ENCODE measurements at regions not wholly inside any gene's neighbourhood (a gene's known extent, or its start where the extent isn't known, plus 50 kb on each side); places are given as distances from the start of the nearest gene placed in this dataset.

GRCh38 chr3:118792191-118792590 is 242.5 kb downstream of the IGSF11 start:
- TF ChIP-seq CTCF (IDR thresholded peaks at IDR 0.05): no peak
- no peak for TF ChIP-seq POLR2AphosphoS5 (IDR thresholded peaks at IDR 0.05)
- TF ChIP-seq EP300 (IDR thresholded peaks at IDR 0.05): no peak
- no peak for TF ChIP-seq POLR2A (IDR thresholded peaks at IDR 0.05)
- no peak overlapping the region for H3K27ac ChIP-seq
- no peaks in the 10 kb centered on the region for H3K4me1 ChIP-seq
- H3K27me3 ChIP-seq: no peaks in the 10 kb centered on the region
- 69 to 90% (median 83%) methylated on average over 4 of the region's 4 CpGs for WGBS, 5 donors
- no peaks in the 10 kb centered on the region for H3K9me3 ChIP-seq
- no peaks in the 10 kb centered on the region for H3K36me3 ChIP-seq
- intact Hi-C loops (cut with DNase I; ENCODE audit: low total_unique reads): no loop called here
- no peak overlapping the region for H3K4me3 ChIP-seq
- DNase-seq: no peak

GRCh38 chr3:118793176-118793575 is 241.5 kb downstream of the IGSF11 start:
- no peaks in the 10 kb centered on the region for H3K4me1 ChIP-seq
- no peak for TF ChIP-seq CTCF (IDR thresholded peaks at IDR 0.05)
- TF ChIP-seq POLR2AphosphoS5 (IDR thresholded peaks at IDR 0.05): no peak
- no peak for TF ChIP-seq EP300 (IDR thresholded peaks at IDR 0.05)
- TF ChIP-seq POLR2A (IDR thresholded peaks at IDR 0.05): no peak
- H3K36me3 ChIP-seq: no peaks in the 10 kb centered on the region
- no peak overlapping the region for H3K27ac ChIP-seq
- H3K9me3 ChIP-seq: no peaks in the 10 kb centered on the region
- no peaks in the 10 kb centered on the region for H3K27me3 ChIP-seq
- intact Hi-C loops (cut with DNase I; ENCODE audit: low total_unique reads): no loop called here
- DNase-seq: no peak
- no peak overlapping the region for H3K4me3 ChIP-seq

- 69 to 88% (median 82%) methylated on average over 3 of the region's 3 CpGs for WGBS, 5 donors
- H3K9me3 ChIP-seq: no peaks in the 10 kb centered on the region
These were observed 235.3 kb downstream of the IGSF11 start for GRCh38 chr3:118799303-118799702.

GRCh38 chr3:118801899-118802298 is 232.7 kb downstream of the IGSF11 start:
- peak in 1 of 2 donors; percentile 88 for DNase-seq
- H3K9me3 ChIP-seq: no peaks in the 10 kb centered on the region
- H3K27me3 ChIP-seq: no peaks in the 10 kb centered on the region
- H3K4me3 ChIP-seq: no peak overlapping the region
- no peak for TF ChIP-seq POLR2A (IDR thresholded peaks at IDR 0.05)
- no peak for TF ChIP-seq EP300 (IDR thresholded peaks at IDR 0.05)
- no peak for TF ChIP-seq POLR2AphosphoS5 (IDR thresholded peaks at IDR 0.05)
- no peak for TF ChIP-seq CTCF (IDR thresholded peaks at IDR 0.05)
- no peak overlapping the region for H3K27ac ChIP-seq
- 35 to 61% (median 42%) methylated on average over 8 of the region's 8 CpGs for WGBS, 5 donors
- intact Hi-C loops (cut with DNase I; ENCODE audit: low total_unique reads): no loop called here
- H3K36me3 ChIP-seq: no peaks in the 10 kb centered on the region
- no peaks in the 10 kb centered on the region for H3K4me1 ChIP-seq

More at GRCh38 chr3:118799303-118799702, 235.3 kb downstream of the IGSF11 start:
- H3K4me3 ChIP-seq: no peak overlapping the region
- H3K4me1 ChIP-seq: no peaks in the 10 kb centered on the region
- H3K27ac ChIP-seq: no peak overlapping the region
- TF ChIP-seq POLR2AphosphoS5 (IDR thresholded peaks at IDR 0.05): no peak
- no peak for TF ChIP-seq POLR2A (IDR thresholded peaks at IDR 0.05)
- TF ChIP-seq EP300 (IDR thresholded peaks at IDR 0.05): no peak
- no peak for TF ChIP-seq CTCF (IDR thresholded peaks at IDR 0.05)
- no peak for DNase-seq
- H3K36me3 ChIP-seq: no peaks in the 10 kb centered on the region
- no peaks in the 10 kb centered on the region for H3K27me3 ChIP-seq
- intact Hi-C loops (cut with DNase I; ENCODE audit: low total_unique reads): no loop called here
